NCI-H128 (cell line): ENCODE measurements at regions not wholly inside any gene's neighbourhood (a gene's known extent, or its start where the extent isn't known, plus 50 kb on each side); places are given as distances from the start of the nearest gene placed in this dataset.

Source experiments
- DNase-seq: peaks from one replicate; lab custom pipeline; 2025; ENCODE audit not compliant: unreplicated experiment; lab: John Stamatoyannopoulos, UW

- DNase-seq, result no peak
Observed at GRCh38 chr2:235140801-235141081, 188.9 kb downstream of the SH3BP4 start.

- DNase-seq, result no peak
Observed at GRCh38 chr2:235141411-235142128, 189.8 kb downstream of the SH3BP4 start.

- no peak for DNase-seq
Observed at GRCh38 chr2:235142601-235143000, 190.8 kb downstream of the SH3BP4 start.

GRCh38 chr2:235143789-235144188, 192.0 kb downstream of the SH3BP4 start:
- no peak for DNase-seq

- no peak for DNase-seq
Observed at GRCh38 chr2:235144291-235144690, 192.5 kb downstream of the SH3BP4 start.

GRCh38 chr2:235146206-235146605, 194.4 kb downstream of the SH3BP4 start:
- DNase-seq, result no peak

- DNase-seq, result no peak
Observed at GRCh38 chr2:235146871-235147565, 195.2 kb downstream of the SH3BP4 start.

GRCh38 chr2:235148201-235149170, 196.7 kb downstream of the SH3BP4 start:
- no peak for DNase-seq

GRCh38 chr2:235149240-235149659, 197.4 kb downstream of the SH3BP4 start:
- no peak for DNase-seq

GRCh38 chr2:235149736-235150135, 197.9 kb downstream of the SH3BP4 start:
- no peak for DNase-seq

GRCh38 chr2:235151152-235151551, 199.3 kb downstream of the SH3BP4 start:
- no peak for DNase-seq

GRCh38 chr2:235155163-235155562, 203.3 kb downstream of the SH3BP4 start:
- no peak for DNase-seq

- no peak for DNase-seq
Observed at GRCh38 chr2:235156055-235156454, 204.2 kb downstream of the SH3BP4 start.

- DNase-seq, result no peak
Observed at GRCh38 chr2:235157746-235158482, 206.1 kb downstream of the SH3BP4 start.

GRCh38 chr2:235160281-235160810, 208.5 kb downstream of the SH3BP4 start:
- DNase-seq, result no peak

GRCh38 chr2:235161565-235161964, 209.7 kb downstream of the SH3BP4 start:
- no peak for DNase-seq

GRCh38 chr2:235162082-235162836, 210.4 kb downstream of the SH3BP4 start:
- DNase-seq, result no peak

- no peak for DNase-seq
Observed at GRCh38 chr2:235162837-235163197, 211.0 kb downstream of the SH3BP4 start.

- DNase-seq, result no peak
Observed at GRCh38 chr2:235165136-235165535, 213.3 kb downstream of the SH3BP4 start.

GRCh38 chr2:235165631-235166030, 213.8 kb downstream of the SH3BP4 start:
- no peak for DNase-seq
